ENCODE measurements at regions not wholly inside any gene's neighbourhood (a gene's known extent, or its start where the extent isn't known, plus 50 kb on each side); places are given as distances from the start of the nearest gene placed in this dataset.

DNA sequence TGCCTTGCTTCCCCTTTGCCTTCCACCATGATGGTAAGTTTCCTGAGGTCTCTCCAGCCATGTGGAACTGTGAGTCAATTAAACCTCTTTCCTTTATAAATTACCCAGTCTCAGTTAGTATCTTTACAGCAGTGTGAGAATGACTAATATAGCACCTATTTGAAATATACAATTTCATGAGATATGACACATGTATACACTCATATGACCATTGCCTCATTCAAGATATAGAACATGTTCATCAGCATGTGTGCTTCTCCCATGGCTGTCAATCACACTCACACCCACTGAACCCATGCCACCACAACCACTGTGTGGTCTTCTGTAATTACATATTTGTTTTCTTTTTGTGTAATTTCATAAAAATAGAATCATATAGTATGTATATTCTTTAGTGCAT lies 599.5 kb upstream of the EPHA6 start:
- TF ChIP-seq CTCF (conservative IDR thresholded peaks at IDR 0.05; ENCODE audit: low read depth, low read length) (no peak), EZH2 (IDR thresholded peaks at IDR 0.05; ENCODE audit: borderline replicate concordance, low read depth, low read length, poor library complexity, severe bottlenecking) (no peak)
